ENCODE measurements at regions not wholly inside any gene's neighbourhood (a gene's known extent, or its start where the extent isn't known, plus 50 kb on each side); places are given as distances from the start of the nearest gene placed in this dataset.

DNA sequence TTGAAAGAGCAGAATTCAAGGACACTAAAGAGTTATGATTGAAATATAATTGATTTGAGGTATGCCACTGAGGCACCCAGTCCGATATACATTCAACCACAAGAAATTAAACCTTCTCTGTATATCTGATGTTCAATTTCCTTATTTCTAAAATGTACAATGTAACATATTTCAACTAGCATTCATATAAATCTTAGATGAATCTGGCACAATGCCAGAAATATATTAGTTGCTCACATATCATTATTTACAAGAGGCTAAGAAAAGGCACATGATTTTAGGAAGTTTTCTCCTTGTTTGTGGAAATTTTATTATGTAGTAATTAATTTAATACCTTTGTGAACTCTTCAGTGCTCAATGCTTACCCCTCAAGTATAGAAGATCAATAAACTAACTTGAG lies 532.3 kb downstream of the KCNA4 start:
- Histone ChIP-seq H3K36me3 (ENCODE audit: insufficient read depth, low read length) (no peaks in the 10 kb centered on the region), H3K79me2 (ENCODE audit: insufficient read depth, low read length) (no peaks in the 10 kb centered on the region), H4K20me1 (ENCODE audit: insufficient read depth, low read length, poor library complexity, severe bottlenecking) (no peaks in the 10 kb centered on the region), H3K4me3 (ENCODE audit: low read length, poor library complexity, severe bottlenecking) (no peak overlapping the region), H3K9ac (ENCODE audit: low read depth, low read length, poor library complexity, severe bottlenecking) (no peak overlapping the region), H3K27me3 (ENCODE audit: insufficient read depth, low read length, poor library complexity, severe bottlenecking) (no peaks in the 10 kb centered on the region), H3K9me2 (replicated peaks; ENCODE audit: low read depth, low read length) (no peaks in the 10 kb centered on the region), H3K4me2 (ENCODE audit: low read depth, low read length, poor library complexity, severe bottlenecking) (no peak overlapping the region), H3F3A (ENCODE audit: low read depth) (no peaks in the 10 kb centered on the region), H2AFZ (ENCODE audit: low read length) (no peak overlapping the region), H3K4me1 (ENCODE audit: insufficient read depth, low read length, poor library complexity, severe bottlenecking) (no peaks in the 10 kb centered on the region), H3K9me3 (ENCODE audit: insufficient read depth, low read depth, low read length) (no peaks in the 10 kb centered on the region)
- TF ChIP-seq EZH2phosphoT487 (IDR thresholded peaks at IDR 0.05; ENCODE audit: borderline replicate concordance) = no peak
- TF ChIP-seq, protein P1, sequence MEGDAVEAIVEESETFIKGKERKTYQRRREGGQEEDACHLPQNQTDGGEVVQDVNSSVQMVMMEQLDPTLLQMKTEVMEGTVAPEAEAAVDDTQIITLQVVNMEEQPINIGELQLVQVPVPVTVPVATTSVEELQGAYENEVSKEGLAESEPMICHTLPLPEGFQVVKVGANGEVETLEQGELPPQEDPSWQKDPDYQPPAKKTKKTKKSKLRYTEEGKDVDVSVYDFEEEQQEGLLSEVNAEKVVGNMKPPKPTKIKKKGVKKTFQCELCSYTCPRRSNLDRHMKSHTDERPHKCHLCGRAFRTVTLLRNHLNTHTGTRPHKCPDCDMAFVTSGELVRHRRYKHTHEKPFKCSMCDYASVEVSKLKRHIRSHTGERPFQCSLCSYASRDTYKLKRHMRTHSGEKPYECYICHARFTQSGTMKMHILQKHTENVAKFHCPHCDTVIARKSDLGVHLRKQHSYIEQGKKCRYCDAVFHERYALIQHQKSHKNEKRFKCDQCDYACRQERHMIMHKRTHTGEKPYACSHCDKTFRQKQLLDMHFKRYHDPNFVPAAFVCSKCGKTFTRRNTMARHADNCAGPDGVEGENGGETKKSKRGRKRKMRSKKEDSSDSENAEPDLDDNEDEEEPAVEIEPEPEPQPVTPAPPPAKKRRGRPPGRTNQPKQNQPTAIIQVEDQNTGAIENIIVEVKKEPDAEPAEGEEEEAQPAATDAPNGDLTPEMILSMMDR (conservative IDR thresholded peaks at IDR 0.05; ENCODE audit: low read length) = no peak

- no peaks in the 10 kb centered on the region for H3K9me2 ChIP-seq (replicated peaks; ENCODE audit: low read depth, low read length)
- no peaks in the 10 kb centered on the region for H3K36me3 ChIP-seq (ENCODE audit: insufficient read depth, low read length)
- no peaks in the 10 kb centered on the region for H3K4me1 ChIP-seq (ENCODE audit: insufficient read depth, low read length, poor library complexity, severe bottlenecking)
- no peaks in the 10 kb centered on the region for H4K20me1 ChIP-seq (ENCODE audit: insufficient read depth, low read length, poor library complexity, severe bottlenecking)
- no peaks in the 10 kb centered on the region for H3K9me3 ChIP-seq (ENCODE audit: insufficient read depth, low read depth, low read length)
- TF ChIP-seq EZH2phosphoT487 (IDR thresholded peaks at IDR 0.05; ENCODE audit: borderline replicate concordance) = no peak
- TF ChIP-seq, protein P1 (conservative IDR thresholded peaks at IDR 0.05; ENCODE audit: low read length) = no peak
- H3F3A ChIP-seq (ENCODE audit: low read depth) = no peaks in the 10 kb centered on the region
- no peak overlapping the region for H3K9ac ChIP-seq (ENCODE audit: low read depth, low read length, poor library complexity, severe bottlenecking)
- no peak overlapping the region for H2AFZ ChIP-seq (ENCODE audit: low read length)
- no peak overlapping the region for H3K4me2 ChIP-seq (ENCODE audit: low read depth, low read length, poor library complexity, severe bottlenecking)
- no peaks in the 10 kb centered on the region for H3K79me2 ChIP-seq (ENCODE audit: insufficient read depth, low read length)
- no peak overlapping the region for H3K4me3 ChIP-seq (ENCODE audit: low read length, poor library complexity, severe bottlenecking)
- H3K27me3 ChIP-seq (ENCODE audit: insufficient read depth, low read length, poor library complexity, severe bottlenecking) = no peaks in the 10 kb centered on the region
Observed at GRCh38 chr11:29483831-29484230, 533.0 kb downstream of the KCNA4 start.

DNA sequence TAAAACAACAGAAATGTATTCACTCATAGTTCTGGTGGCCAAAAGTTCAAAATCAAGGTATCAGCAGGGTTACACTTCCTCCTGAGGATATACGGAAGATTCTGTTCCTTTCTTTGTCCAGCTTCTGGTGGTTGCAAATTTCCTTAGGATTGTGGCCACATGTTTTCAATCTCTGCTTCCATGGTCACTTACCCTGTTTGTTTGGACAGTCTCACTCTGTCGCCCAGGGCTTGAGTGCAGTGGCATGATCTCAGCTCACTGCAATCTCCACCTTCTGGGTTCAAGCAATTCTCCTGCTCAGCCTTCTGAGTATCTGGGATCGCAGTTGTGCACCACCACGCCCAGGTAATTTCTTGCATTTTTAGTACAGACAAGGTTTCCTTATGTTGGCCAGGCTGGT lies 534.3 kb downstream of the KCNA4 start:
- TF ChIP-seq EZH2phosphoT487 (IDR thresholded peaks at IDR 0.05; ENCODE audit: borderline replicate concordance) = no peak
- TF ChIP-seq, protein P1 (conservative IDR thresholded peaks at IDR 0.05; ENCODE audit: low read length) = no peak
- Histone ChIP-seq H3K9me3 (ENCODE audit: insufficient read depth, low read depth, low read length) (no peaks in the 10 kb centered on the region), H3K4me1 (ENCODE audit: insufficient read depth, low read length, poor library complexity, severe bottlenecking) (no peaks in the 10 kb centered on the region), H3K36me3 (ENCODE audit: insufficient read depth, low read length) (no peaks in the 10 kb centered on the region), H2AFZ (ENCODE audit: low read length) (no peak overlapping the region), H3K9ac (ENCODE audit: low read depth, low read length, poor library complexity, severe bottlenecking) (no peak overlapping the region), H3K27me3 (ENCODE audit: insufficient read depth, low read length, poor library complexity, severe bottlenecking) (no peaks in the 10 kb centered on the region), H3K79me2 (ENCODE audit: insufficient read depth, low read length) (no peaks in the 10 kb centered on the region), H3K9me2 (replicated peaks; ENCODE audit: low read depth, low read length) (no peaks in the 10 kb centered on the region), H3K4me2 (ENCODE audit: low read depth, low read length, poor library complexity, severe bottlenecking) (no peak overlapping the region), H4K20me1 (ENCODE audit: insufficient read depth, low read length, poor library complexity, severe bottlenecking) (no peaks in the 10 kb centered on the region), H3K4me3 (ENCODE audit: low read length, poor library complexity, severe bottlenecking) (no peak overlapping the region), H3F3A (ENCODE audit: low read depth) (no peaks in the 10 kb centered on the region)

Measured in Loucy (cell line).